ENCODE measurements at regions not wholly inside any gene's neighbourhood (a gene's known extent, or its start where the extent isn't known, plus 50 kb on each side); places are given as distances from the start of the nearest gene placed in this dataset.

DNA sequence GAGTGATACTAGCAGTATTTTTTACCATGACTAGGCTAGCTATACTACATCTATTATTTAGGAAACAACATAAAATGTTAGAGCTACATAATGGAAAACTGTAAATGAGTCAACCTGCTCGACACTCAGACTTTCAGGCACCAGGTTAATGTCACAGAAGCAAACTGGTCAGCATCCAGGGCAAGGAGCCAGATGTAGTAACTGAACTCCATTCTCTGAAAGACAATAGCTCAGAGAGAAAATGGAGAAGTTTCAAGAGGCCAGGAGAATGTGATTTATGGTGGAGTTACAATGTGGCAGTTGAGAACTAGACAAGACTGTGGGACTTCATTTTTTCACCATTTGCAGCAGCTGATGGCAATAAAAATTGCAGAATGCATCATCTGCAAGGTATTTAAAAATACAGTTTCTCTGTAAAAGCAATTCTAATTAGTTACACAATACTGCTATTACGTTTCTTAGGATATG lies 342.7 kb upstream of the PABPC4L start:
- H4K20me1 ChIP-seq (ENCODE audit: insufficient read depth, low read length): no peaks in the 10 kb centered on the region
- no peak for DNase-seq (ENCODE audit: insufficient read length, low spot score, missing footprints)

GRCh38 chr4:134540588-134540987 lies 339.0 kb upstream of the PABPC4L start:
- H3K79me2 ChIP-seq (ENCODE audit: insufficient read depth, low read length): no peaks in the 10 kb centered on the region
- H3K27ac ChIP-seq (ENCODE audit: low read depth, low read length): no peak overlapping the region
- DNase-seq (ENCODE audit: insufficient read length, low spot score, missing footprints): no peak
- no peaks in the 10 kb centered on the region for H3K36me3 ChIP-seq (ENCODE audit: insufficient read depth, low read length)
- no peaks in the 10 kb centered on the region for H3K4me1 ChIP-seq (ENCODE audit: insufficient read depth, low read length)
- no peaks in the 10 kb centered on the region for H3K9me3 ChIP-seq (ENCODE audit: low read depth, low read length)
- no peak overlapping the region for H2AFZ ChIP-seq (ENCODE audit: low read length)
- no peak overlapping the region for H3K4me2 ChIP-seq (ENCODE audit: insufficient read depth, low read length)
- no peak overlapping the region for H3K4me3 ChIP-seq (ENCODE audit: insufficient read depth, low read length)
- TF ChIP-seq, protein P1, sequence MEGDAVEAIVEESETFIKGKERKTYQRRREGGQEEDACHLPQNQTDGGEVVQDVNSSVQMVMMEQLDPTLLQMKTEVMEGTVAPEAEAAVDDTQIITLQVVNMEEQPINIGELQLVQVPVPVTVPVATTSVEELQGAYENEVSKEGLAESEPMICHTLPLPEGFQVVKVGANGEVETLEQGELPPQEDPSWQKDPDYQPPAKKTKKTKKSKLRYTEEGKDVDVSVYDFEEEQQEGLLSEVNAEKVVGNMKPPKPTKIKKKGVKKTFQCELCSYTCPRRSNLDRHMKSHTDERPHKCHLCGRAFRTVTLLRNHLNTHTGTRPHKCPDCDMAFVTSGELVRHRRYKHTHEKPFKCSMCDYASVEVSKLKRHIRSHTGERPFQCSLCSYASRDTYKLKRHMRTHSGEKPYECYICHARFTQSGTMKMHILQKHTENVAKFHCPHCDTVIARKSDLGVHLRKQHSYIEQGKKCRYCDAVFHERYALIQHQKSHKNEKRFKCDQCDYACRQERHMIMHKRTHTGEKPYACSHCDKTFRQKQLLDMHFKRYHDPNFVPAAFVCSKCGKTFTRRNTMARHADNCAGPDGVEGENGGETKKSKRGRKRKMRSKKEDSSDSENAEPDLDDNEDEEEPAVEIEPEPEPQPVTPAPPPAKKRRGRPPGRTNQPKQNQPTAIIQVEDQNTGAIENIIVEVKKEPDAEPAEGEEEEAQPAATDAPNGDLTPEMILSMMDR (IDR thresholded peaks at IDR 0.05; ENCODE audit: extremely low read depth, low read depth, low read length): no peak
- H3K27me3 ChIP-seq (ENCODE audit: insufficient read depth, low read length): no peaks in the 10 kb centered on the region
- H4K20me1 ChIP-seq (ENCODE audit: insufficient read depth, low read length): no peaks in the 10 kb centered on the region

More for the DNA sequence above, 342.7 kb upstream of the PABPC4L start:
- Histone ChIP-seq H3K27ac (ENCODE audit: low read depth, low read length) (no peak overlapping the region), H3K27me3 (ENCODE audit: insufficient read depth, low read length) (no peaks in the 10 kb centered on the region), H3K9me3 (ENCODE audit: low read depth, low read length) (peaks cover 3% of the 10 kb centered on the region), H3K36me3 (ENCODE audit: insufficient read depth, low read length) (no peaks in the 10 kb centered on the region), H2AFZ (ENCODE audit: low read length) (no peak overlapping the region), H3K4me1 (ENCODE audit: insufficient read depth, low read length) (no peaks in the 10 kb centered on the region), H3K4me2 (ENCODE audit: insufficient read depth, low read length) (no peak overlapping the region), H3K4me3 (ENCODE audit: insufficient read depth, low read length) (no peak overlapping the region), H3K79me2 (ENCODE audit: insufficient read depth, low read length) (no peaks in the 10 kb centered on the region)
- TF ChIP-seq, protein P1 (IDR thresholded peaks at IDR 0.05; ENCODE audit: extremely low read depth, low read depth, low read length): no peak

GRCh38 chr4:134539729-134540231 lies 338.2 kb upstream of the PABPC4L start:
- Histone ChIP-seq H3K4me1 (ENCODE audit: insufficient read depth, low read length) (no peaks in the 10 kb centered on the region), H3K9me3 (ENCODE audit: low read depth, low read length) (no peaks in the 10 kb centered on the region), H3K27me3 (ENCODE audit: insufficient read depth, low read length) (no peaks in the 10 kb centered on the region), H4K20me1 (ENCODE audit: insufficient read depth, low read length) (no peaks in the 10 kb centered on the region), H3K4me3 (ENCODE audit: insufficient read depth, low read length) (no peak overlapping the region), H3K27ac (ENCODE audit: low read depth, low read length) (no peak overlapping the region), H3K79me2 (ENCODE audit: insufficient read depth, low read length) (no peaks in the 10 kb centered on the region), H2AFZ (ENCODE audit: low read length) (no peak overlapping the region), H3K36me3 (ENCODE audit: insufficient read depth, low read length) (no peaks in the 10 kb centered on the region), H3K4me2 (ENCODE audit: insufficient read depth, low read length) (no peak overlapping the region)
- TF ChIP-seq, protein P1 (IDR thresholded peaks at IDR 0.05; ENCODE audit: extremely low read depth, low read depth, low read length): no peak
- DNase-seq (ENCODE audit: insufficient read length, low spot score, missing footprints): no peak

DNA sequence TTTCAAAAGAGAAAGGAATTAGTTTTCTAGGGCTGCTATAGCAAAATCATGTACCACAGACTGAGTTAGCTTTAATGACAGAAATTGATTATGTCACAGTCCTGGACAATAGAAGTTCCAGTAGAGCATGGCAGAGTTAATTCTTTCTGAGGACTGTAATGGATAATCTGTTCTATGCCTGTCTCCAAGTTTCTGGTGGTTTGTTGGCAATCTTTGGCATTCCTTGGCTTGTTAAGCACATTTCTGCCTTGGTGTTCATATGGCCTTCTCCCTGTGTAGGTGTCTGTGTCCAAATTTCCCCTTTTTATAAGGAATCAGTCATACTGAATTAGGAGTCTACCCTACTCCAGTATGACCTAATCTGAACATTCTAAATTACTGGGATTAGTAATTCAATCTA lies 336.1 kb upstream of the PABPC4L start:
- Histone ChIP-seq H4K20me1 (ENCODE audit: insufficient read depth, low read length) (no peaks in the 10 kb centered on the region), H3K9me3 (ENCODE audit: low read depth, low read length) (no peaks in the 10 kb centered on the region), H3K4me1 (ENCODE audit: insufficient read depth, low read length) (no peaks in the 10 kb centered on the region), H3K36me3 (ENCODE audit: insufficient read depth, low read length) (no peaks in the 10 kb centered on the region), H3K79me2 (ENCODE audit: insufficient read depth, low read length) (no peaks in the 10 kb centered on the region), H3K27me3 (ENCODE audit: insufficient read depth, low read length) (no peaks in the 10 kb centered on the region), H3K27ac (ENCODE audit: low read depth, low read length) (no peak overlapping the region), H3K4me3 (ENCODE audit: insufficient read depth, low read length) (no peak overlapping the region), H3K4me2 (ENCODE audit: insufficient read depth, low read length) (no peak overlapping the region), H2AFZ (ENCODE audit: low read length) (no peak overlapping the region)
- DNase-seq (ENCODE audit: insufficient read length, low spot score, missing footprints): no peak
- TF ChIP-seq, protein P1 (IDR thresholded peaks at IDR 0.05; ENCODE audit: extremely low read depth, low read depth, low read length): no peak

All from osteoblast (primary cell).